GM12891 (cell line): ENCODE measurements at regions not wholly inside any gene's neighbourhood (a gene's known extent, or its start where the extent isn't known, plus 50 kb on each side); places are given as distances from the start of the nearest gene placed in this dataset.
"Not testable (repeated sequence)": the region's sequence is repeated elsewhere in the genome, so short reads cannot be mapped to it uniquely, and the experiment has no call there.

Source experiments
- DNase-seq: peaks from one replicate; pipeline ENCODE4 v3.0.0; 2011; ENCODE audit warnings: low spot score; ENCODE audit not compliant: insufficient read length
- FAIRE-seq: peaks from 2 replicates; lab custom pipeline; 2011; peaks lifted over from hg19 to GRCh38; lab: Jason Lieb, UNC
- PAX5 ChIP-seq: IDR thresholded peaks from 2 replicates; pipeline ENCODE4 v1.6.1; 2011; ENCODE audit warnings: low read length, moderate library complexity, mild to moderate bottlenecking; ENCODE audit not compliant: insufficient read depth, severe bottlenecking
- POLR2A ChIP-seq: IDR thresholded peaks from 2 replicates; pipeline ENCODE4 v1.6.1; 2011; ENCODE audit warnings: low read depth, low read length, control low read depth
- POLR2AphosphoS5 ChIP-seq: IDR thresholded peaks from 2 replicates; pipeline ENCODE4 v1.6.1; 2011; ENCODE audit warnings: low read depth, low read length, control low read depth
- POU2F2 ChIP-seq: IDR thresholded peaks from 2 replicates; pipeline ENCODE4 v1.6.1; 2011; ENCODE audit warnings: low read depth, mild to moderate bottlenecking, control low read depth, low read length, moderate library complexity
- SPI1 ChIP-seq: IDR thresholded peaks from 2 replicates; pipeline ENCODE4 v1.6.1; 2011; ENCODE audit warnings: low read depth, low read length, control low read depth
- TAF1 ChIP-seq: IDR thresholded peaks from 2 replicates; pipeline ENCODE4 v1.6.1; 2011; ENCODE audit warnings: low read depth, low read length, control low read depth

DNA sequence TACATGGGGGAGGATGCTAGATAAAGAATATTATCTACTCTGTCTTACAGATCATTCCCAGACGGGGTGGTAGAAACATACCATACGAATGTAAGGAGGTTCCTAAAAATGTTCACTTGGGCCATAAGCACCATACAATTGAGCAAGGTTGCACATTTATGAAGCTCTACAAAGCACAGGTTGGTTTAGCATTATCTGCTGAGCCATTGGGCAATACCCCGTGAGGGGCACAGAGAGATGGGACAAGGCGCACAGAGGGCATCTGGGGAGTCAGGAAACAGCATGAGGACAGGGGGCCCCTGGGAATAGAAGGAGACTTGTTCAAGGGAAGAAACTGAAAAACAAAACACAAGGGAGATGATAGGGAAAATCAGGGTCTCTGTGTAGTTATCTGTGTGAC, 305.3 kb downstream of the TRIML1 start:
- DNase-seq, result no peak
- FAIRE-seq, result no peak

DNA sequence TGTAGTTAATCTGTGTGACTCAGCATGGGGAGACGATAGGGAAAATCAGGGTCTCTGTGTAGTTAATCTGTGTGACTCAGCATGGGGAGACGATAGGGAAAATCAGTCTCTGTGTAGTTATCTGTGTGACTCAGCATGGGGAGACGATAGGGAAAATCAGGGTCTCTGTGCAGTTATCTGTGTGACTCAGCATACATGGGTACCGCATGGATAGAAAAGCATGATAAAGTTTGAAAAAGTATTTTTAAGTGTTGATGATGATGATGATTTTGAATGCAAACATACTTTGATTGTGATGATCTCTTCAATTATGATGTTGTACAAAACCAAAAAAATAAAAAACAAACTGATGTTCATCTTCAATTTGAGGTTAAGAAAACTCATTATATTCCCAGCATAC, 309.8 kb downstream of the TRIML1 start:
- not testable (repeated sequence) for FAIRE-seq, DNase-seq

More for the DNA sequence above, 305.3 kb downstream of the TRIML1 start:
- no peak for TF ChIP-seq PAX5
- no peak for TF ChIP-seq TAF1
- no peak for TF ChIP-seq POU2F2
- TF ChIP-seq POLR2AphosphoS5, result no peak
- TF ChIP-seq SPI1, result no peak
- TF ChIP-seq POLR2A, result no peak

- FAIRE-seq (no peak), DNase-seq (no peak)
- TF ChIP-seq POLR2AphosphoS5 (no peak), PAX5 (no peak), POU2F2 (no peak)
These were observed 311.3 kb downstream of the TRIML1 start for GRCh38 chr4:188450571-188450970.

DNA sequence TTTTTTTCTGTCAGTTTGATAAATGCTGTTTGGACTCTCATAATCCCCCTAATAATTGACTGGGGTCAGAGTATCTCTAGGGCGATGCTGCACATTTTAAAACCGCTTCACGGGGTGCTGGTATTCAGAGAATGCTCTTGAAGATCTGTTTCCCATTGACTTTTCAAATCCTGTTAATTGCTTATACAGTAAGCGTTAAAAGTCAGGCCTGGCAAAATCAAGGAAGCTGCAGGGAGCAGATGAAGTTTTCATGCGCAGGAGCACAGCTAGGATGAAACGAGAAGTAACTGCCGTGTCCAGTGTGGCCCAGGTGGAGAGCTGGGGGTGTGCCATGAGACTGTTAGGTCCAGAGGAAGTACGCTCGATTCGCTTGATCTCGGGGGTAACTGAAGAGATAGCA, 312.9 kb downstream of the TRIML1 start:
- TF ChIP-seq POLR2AphosphoS5 (no peak), SPI1 (no peak), TAF1 (no peak), POU2F2 (no peak), PAX5 (no peak)
- FAIRE-seq (no peak), DNase-seq (no peak)

- no peak for DNase-seq
- no peak for TF ChIP-seq POLR2A
- no peak for TF ChIP-seq POU2F2
- no peak for TF ChIP-seq POLR2AphosphoS5
- TF ChIP-seq TAF1, result no peak
- TF ChIP-seq SPI1, result no peak
- TF ChIP-seq PAX5, result no peak
- no peak for FAIRE-seq
These were observed 315.3 kb downstream of the TRIML1 start for GRCh38 chr4:188454575-188454974.

- DNase-seq (no peak), FAIRE-seq (no peak)
- TF ChIP-seq SPI1 (no peak), PAX5 (no peak), TAF1 (no peak), POU2F2 (no peak), POLR2A (no peak), POLR2AphosphoS5 (no peak)
These were observed 316.0 kb downstream of the TRIML1 start for GRCh38 chr4:188455062-188455752.

DNA sequence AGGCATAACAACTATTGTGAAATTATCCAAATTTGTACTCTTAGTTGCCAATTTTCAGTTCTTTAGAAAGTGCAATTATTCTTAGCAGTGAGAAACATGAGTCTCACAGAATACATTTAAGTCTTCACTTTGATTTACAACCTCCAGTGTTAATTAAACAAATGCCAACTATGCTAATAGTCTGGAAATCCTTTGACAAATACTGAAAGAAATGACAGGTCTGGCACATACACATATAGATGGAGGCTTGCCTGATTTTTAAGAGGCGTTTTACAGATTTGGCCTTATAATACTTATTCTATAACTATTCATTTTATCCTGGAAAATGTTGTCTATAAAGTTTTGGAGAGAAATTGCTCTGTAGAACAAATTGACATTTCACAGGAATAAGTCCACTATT, 320.1 kb downstream of the TRIML1 start:
- TF ChIP-seq POLR2A (no peak), POLR2AphosphoS5 (no peak), TAF1 (no peak), POU2F2 (no peak), PAX5 (no peak), SPI1 (no peak)
- DNase-seq (no peak), FAIRE-seq (no peak)

- FAIRE-seq (no peak), DNase-seq (no peak)
- no peak for TF ChIP-seq POLR2A
- no peak for TF ChIP-seq POLR2AphosphoS5
- no peak for TF ChIP-seq SPI1
- TF ChIP-seq PAX5, result no peak
- TF ChIP-seq POU2F2, result no peak
- TF ChIP-seq TAF1, result no peak
These were observed 324.7 kb downstream of the TRIML1 start for GRCh38 chr4:188463909-188464308.

- DNase-seq, result no peak
- no peak for TF ChIP-seq SPI1
- TF ChIP-seq PAX5, result no peak
- no peak for TF ChIP-seq TAF1
- TF ChIP-seq POLR2AphosphoS5, result no peak
- TF ChIP-seq POLR2A, result no peak
- TF ChIP-seq POU2F2, result no peak
- no peak for FAIRE-seq
These were observed 326.8 kb downstream of the TRIML1 start for GRCh38 chr4:188466001-188466400.

DNA sequence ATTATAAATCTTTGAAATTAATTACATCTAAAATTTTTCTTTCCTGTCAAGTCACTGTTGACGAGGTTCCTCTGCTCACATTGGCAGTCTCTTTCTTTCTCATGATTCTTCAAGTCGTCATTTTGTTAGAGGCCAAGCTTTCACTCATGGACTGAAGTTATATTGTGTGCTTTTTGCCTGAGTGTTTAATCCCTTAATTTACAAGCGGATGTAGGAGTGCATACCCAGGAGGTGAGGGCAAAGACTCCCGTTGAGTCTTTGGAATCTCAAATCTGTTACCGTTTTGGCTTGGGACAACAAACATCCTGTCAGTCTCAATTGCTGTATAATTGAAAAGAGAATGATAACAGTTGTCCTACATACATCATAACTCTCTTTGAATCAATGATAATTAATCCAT, 345.0 kb downstream of the TRIML1 start:
- FAIRE-seq, result no peak

More for the DNA sequence above, 345.0 kb downstream of the TRIML1 start:
- no peak for DNase-seq
- no peak for TF ChIP-seq TAF1
- no peak for TF ChIP-seq POU2F2
- TF ChIP-seq PAX5, result no peak
- no peak for TF ChIP-seq SPI1
- TF ChIP-seq POLR2AphosphoS5, result no peak
- no peak for TF ChIP-seq POLR2A
